ENCODE measurements at regions not wholly inside any gene's neighbourhood (a gene's known extent, or its start where the extent isn't known, plus 50 kb on each side); places are given as distances from the start of the nearest gene placed in this dataset.

DNA sequence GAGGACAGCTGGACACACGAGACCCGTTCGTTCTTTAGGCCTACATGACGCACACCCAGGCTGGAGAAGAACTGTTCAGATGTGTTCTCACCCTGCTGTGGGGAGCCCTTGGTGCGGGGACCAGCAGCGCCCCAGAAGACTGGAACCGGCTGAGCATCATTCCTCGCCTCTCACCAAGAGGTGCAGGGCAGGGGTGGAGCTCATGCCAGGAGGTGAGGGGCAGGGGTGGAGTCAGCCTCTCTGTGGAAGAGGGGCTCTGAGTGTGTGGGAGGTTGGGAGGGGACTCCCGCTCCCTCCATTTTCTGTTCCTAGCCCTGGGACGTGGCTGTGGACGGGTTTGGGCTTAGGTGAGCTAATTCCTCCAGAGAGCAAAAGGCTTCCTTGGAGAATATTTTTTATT lies 66.0 kb upstream of the SHH start:
- TF ChIP-seq, protein P1, sequence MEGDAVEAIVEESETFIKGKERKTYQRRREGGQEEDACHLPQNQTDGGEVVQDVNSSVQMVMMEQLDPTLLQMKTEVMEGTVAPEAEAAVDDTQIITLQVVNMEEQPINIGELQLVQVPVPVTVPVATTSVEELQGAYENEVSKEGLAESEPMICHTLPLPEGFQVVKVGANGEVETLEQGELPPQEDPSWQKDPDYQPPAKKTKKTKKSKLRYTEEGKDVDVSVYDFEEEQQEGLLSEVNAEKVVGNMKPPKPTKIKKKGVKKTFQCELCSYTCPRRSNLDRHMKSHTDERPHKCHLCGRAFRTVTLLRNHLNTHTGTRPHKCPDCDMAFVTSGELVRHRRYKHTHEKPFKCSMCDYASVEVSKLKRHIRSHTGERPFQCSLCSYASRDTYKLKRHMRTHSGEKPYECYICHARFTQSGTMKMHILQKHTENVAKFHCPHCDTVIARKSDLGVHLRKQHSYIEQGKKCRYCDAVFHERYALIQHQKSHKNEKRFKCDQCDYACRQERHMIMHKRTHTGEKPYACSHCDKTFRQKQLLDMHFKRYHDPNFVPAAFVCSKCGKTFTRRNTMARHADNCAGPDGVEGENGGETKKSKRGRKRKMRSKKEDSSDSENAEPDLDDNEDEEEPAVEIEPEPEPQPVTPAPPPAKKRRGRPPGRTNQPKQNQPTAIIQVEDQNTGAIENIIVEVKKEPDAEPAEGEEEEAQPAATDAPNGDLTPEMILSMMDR (IDR thresholded peaks at IDR 0.05) = no peak
- no peak for TF ChIP-seq POLR2A (IDR thresholded peaks at IDR 0.05)

Measured in thyroid gland (tissue), 4 donors.